GM12892 (cell line): ENCODE measurements at regions not wholly inside any gene's neighbourhood (a gene's known extent, or its start where the extent isn't known, plus 50 kb on each side); places are given as distances from the start of the nearest gene placed in this dataset.

Experiments used
- POLR2A ChIP-seq: IDR thresholded peaks from 2 replicates; pipeline ENCODE4 v1.6.1; 2011; ENCODE audit warnings: low read depth, low read length, control low read depth
- POLR2AphosphoS5 ChIP-seq: IDR thresholded peaks from 2 replicates; pipeline ENCODE4 v1.6.1; 2011; ENCODE audit warnings: low read depth, low read length, control low read depth
- TAF1 ChIP-seq: IDR thresholded peaks from 2 replicates; pipeline ENCODE4 v1.6.1; 2011; ENCODE audit warnings: low read depth, mild to moderate bottlenecking, control low read depth, low read length, borderline replicate concordance

GRCh38 chr14:89027097-89027740 lies 202.8 kb downstream of the TTC8 start:
- TF ChIP-seq POLR2A, result no peak
- no peak for TF ChIP-seq POLR2AphosphoS5
- TF ChIP-seq TAF1, result no peak
